ENCODE measurements at regions not wholly inside any gene's neighbourhood (a gene's known extent, or its start where the extent isn't known, plus 50 kb on each side); places are given as distances from the start of the nearest gene placed in this dataset.

DNA sequence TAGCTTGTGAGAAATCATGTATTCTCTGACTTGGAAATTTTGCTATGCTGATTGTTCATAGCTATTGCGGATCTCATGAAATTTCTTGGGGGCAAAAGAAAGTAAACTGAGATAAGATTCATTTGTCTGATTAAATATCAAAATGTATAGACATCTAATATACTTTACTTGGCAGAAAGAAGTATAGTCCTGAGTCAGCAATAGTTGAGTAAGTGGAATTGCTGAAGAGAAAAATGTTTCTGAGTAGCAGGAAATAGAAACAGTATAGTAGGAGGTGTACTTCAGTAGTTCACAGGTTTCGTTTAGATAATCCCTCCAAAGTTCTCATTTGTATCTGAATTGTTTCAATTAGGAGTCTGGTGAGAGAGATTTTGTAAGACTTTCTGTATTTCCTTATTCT lies 705.9 kb downstream of the MCTP2 start:
- TF ChIP-seq POLR2AphosphoS5 (IDR thresholded peaks at IDR 0.05) (no peak), POLR2A (IDR thresholded peaks at IDR 0.05) (no peak)
